ENCODE measurements at regions not wholly inside any gene's neighbourhood (a gene's known extent, or its start where the extent isn't known, plus 50 kb on each side); places are given as distances from the start of the nearest gene placed in this dataset.
"Not testable (repeated sequence)": the region's sequence is repeated elsewhere in the genome, so short reads cannot be mapped to it uniquely, and the experiment has no call there.

- Mint-ChIP-seq H3K4me3 (no peak overlapping the region), H3K27ac (no peak overlapping the region), H3K4me1 (no peaks in the 10 kb centered on the region), H3K27me3 (no peaks in the 10 kb centered on the region), H3K36me3 (peaks cover 0 to 8% (median 0%) of the 10 kb centered on the region in 3 donors), H3K9me3 (peaks cover 0 to 11% (median 7%) of the 10 kb centered on the region in 9 donors)
- POLR2A ChIA-PET: no interaction called here
- DNase-seq: no peak
- no peak for ATAC-seq
Measured at GRCh38 chr3:161925749-161926360, 429.2 kb downstream of the OTOL1 start.

DNA sequence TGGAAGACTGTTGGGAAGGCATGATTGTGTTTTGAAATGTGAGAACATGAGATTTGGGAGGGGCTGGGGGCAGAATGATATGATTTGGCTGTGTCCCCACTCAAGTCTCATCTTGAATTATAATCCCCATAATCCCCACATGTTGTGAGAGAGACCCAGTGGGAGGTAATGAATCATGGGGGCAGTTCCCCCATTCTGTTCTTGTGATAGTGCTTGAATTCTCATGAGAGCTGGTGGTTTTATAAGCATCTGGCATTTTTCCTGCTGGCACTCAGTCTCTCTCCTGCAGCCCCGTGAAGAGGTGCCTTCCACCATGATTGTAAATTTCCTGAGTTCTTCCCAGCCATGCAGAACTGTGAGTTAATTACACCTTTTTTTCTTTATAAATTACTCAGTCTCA, 430.5 kb downstream of the OTOL1 start:
- peaks cover 0 to 10% (median 3%) of the 10 kb centered on the region in 9 donors for H3K9me3 Mint-ChIP-seq
- H3K27ac Mint-ChIP-seq: no peak overlapping the region
- ATAC-seq (no peak), DNase-seq (no peak)
- no peak overlapping the region for H3K4me3 Mint-ChIP-seq
- H3K4me1 Mint-ChIP-seq: no peaks in the 10 kb centered on the region
- peaks cover 0 to 8% (median 0%) of the 10 kb centered on the region in 3 donors for H3K36me3 Mint-ChIP-seq
- POLR2A ChIA-PET: no interaction called here
- H3K27me3 Mint-ChIP-seq: no peaks in the 10 kb centered on the region

DNA sequence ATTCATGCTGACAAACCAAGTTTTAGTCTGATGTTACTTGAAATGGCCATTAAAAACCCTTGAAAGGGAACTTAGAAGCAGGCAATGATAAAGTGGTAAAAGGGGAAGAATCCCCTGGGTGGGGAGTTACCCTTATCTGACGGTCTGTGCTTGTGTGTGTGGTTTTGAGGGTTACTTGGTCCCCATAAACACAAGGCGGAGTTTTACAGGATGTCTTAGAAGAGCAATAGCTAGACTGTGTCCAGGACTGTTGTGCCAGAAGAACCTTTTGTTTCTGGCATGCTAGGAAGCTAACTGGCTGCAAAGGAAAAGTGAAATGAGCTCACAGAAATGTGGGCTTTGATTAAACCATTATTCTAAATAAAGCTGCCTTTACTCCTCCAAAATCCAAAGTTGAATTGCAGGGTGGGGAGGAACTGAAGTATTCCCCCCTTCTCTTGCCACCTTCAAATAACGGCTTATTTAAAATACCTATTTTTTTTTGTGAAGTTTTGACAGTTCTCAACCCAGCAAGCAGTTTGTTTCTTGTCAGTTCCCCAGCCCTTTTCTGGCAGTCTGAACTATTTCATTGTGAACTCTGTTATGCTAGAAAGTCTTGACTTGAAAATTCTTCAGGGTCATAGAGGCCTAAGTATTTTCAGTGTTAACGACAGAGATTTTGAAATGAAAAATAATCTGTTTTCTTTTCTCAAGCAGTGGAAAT, 443.5 kb downstream of the OTOL1 start:
- no peak overlapping the region for H3K4me3 Mint-ChIP-seq
- H3K27ac Mint-ChIP-seq: no peak overlapping the region
- H3K4me1 Mint-ChIP-seq: no peaks in the 10 kb centered on the region
- H3K9me3 Mint-ChIP-seq: peaks cover 0 to 15% (median 3%) of the 10 kb centered on the region in 9 donors
- no peak for ATAC-seq
- H3K27me3 Mint-ChIP-seq: no peaks in the 10 kb centered on the region
- POLR2A ChIA-PET: no interaction called here
- no peaks in the 10 kb centered on the region for H3K36me3 Mint-ChIP-seq
- DNase-seq: no peak

GRCh38 chr3:161940621-161940965, 444.0 kb downstream of the OTOL1 start:
- H3K27me3 Mint-ChIP-seq: no peaks in the 10 kb centered on the region
- DNase-seq (no peak), ATAC-seq (no peak)
- POLR2A ChIA-PET: no interaction called here
- no peak overlapping the region for H3K27ac Mint-ChIP-seq
- no peaks in the 10 kb centered on the region for H3K4me1 Mint-ChIP-seq
- H3K4me3 Mint-ChIP-seq: no peak overlapping the region
- H3K9me3 Mint-ChIP-seq: peaks cover 0 to 15% (median 5%) of the 10 kb centered on the region in 9 donors
- H3K36me3 Mint-ChIP-seq: no peaks in the 10 kb centered on the region

GRCh38 chr3:161941891-161942290, 445.3 kb downstream of the OTOL1 start:
- Mint-ChIP-seq H3K27ac (no peak overlapping the region), H3K4me1 (no peaks in the 10 kb centered on the region), H3K27me3 (no peaks in the 10 kb centered on the region), H3K36me3 (no peaks in the 10 kb centered on the region), H3K4me3 (no peak overlapping the region), H3K9me3 (peaks cover 0 to 10% (median 4%) of the 10 kb centered on the region in 9 donors)
- no peak for ATAC-seq
- DNase-seq: no peak
- POLR2A ChIA-PET: no interaction called here

GRCh38 chr3:161943801-161944345, 447.3 kb downstream of the OTOL1 start:
- H3K27ac Mint-ChIP-seq, H3K9me3 Mint-ChIP-seq, H3K36me3 Mint-ChIP-seq, POLR2A ChIA-PET, H3K27me3 Mint-ChIP-seq, DNase-seq, ATAC-seq, H3K4me1 Mint-ChIP-seq, H3K4me3 Mint-ChIP-seq: not testable (repeated sequence)

DNA sequence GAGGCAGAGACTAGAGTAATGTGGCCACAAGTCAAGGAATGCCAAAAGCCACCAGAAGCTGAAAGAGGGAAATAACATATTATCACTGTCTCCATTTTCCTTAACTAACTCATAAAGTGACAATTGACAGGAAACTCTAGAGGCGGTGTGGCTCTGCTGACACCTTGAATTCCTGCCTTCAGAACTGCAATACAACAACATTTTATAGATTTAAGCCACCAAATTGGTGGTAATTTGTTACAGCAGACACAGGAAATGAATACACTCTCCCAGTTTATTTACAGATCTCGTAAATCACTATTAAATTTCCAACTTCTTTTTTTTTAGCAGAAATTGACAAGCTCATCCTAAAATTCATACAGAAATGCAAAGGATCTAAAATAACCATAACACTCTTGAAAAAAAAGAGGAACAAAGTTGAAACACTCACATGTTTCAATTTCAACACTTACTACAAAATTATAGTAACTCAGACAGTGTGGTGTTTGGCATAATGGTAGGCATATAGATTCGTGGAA, 449.9 kb downstream of the OTOL1 start:
- POLR2A ChIA-PET: no interaction called here
- H3K27me3 Mint-ChIP-seq: no peaks in the 10 kb centered on the region
- DNase-seq: no peak
- H3K9me3 Mint-ChIP-seq: peaks cover 0 to 10% (median 4%) of the 10 kb centered on the region in 9 donors
- H3K27ac Mint-ChIP-seq: no peak overlapping the region
- no peaks in the 10 kb centered on the region for H3K4me1 Mint-ChIP-seq
- no peak overlapping the region for H3K4me3 Mint-ChIP-seq
- no peaks in the 10 kb centered on the region for H3K36me3 Mint-ChIP-seq
- ATAC-seq: no peak

- Mint-ChIP-seq H3K9me3 (peaks cover 0 to 14% (median 1%) of the 10 kb centered on the region in 9 donors), H3K36me3 (no peaks in the 10 kb centered on the region), H3K4me1 (no peaks in the 10 kb centered on the region), H3K27ac (no peak overlapping the region), H3K27me3 (no peaks in the 10 kb centered on the region), H3K4me3 (no peak overlapping the region)
- DNase-seq (no peak), ATAC-seq (no peak)
- POLR2A ChIA-PET: no interaction called here
Measured at GRCh38 chr3:161950318-161950868, 453.8 kb downstream of the OTOL1 start.

DNA sequence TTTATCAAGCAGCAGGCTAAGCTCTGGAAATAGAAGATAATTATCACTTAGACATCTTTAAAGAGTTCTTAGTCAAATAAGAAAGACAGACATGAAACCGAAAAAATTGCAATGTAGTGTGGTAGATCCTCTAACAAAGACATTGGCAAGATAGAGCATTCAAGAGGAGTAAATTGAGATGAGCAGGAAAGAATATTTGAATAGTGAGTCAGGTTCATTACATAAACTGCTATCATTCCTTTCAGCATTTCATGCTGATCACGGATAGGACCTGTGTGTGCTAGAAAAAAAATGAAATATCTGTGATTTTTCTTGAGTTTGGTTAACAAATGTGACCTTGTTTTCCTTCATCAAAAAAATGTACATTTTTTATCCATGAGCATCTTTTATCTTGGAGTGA, 460.9 kb downstream of the OTOL1 start:
- DNase-seq: no peak
- no peak overlapping the region for H3K27ac Mint-ChIP-seq
- no peaks in the 10 kb centered on the region for H3K4me1 Mint-ChIP-seq
- no peak for ATAC-seq
- H3K27me3 Mint-ChIP-seq: no peaks in the 10 kb centered on the region
- no peak overlapping the region for H3K4me3 Mint-ChIP-seq
- peaks cover 0 to 10% (median 1%) of the 10 kb centered on the region in 9 donors for H3K9me3 Mint-ChIP-seq
- POLR2A ChIA-PET: no interaction called here
- no peaks in the 10 kb centered on the region for H3K36me3 Mint-ChIP-seq

- no peak for DNase-seq
- no peak overlapping the region for H3K4me3 Mint-ChIP-seq
- POLR2A ChIA-PET: no interaction called here
- H3K9me3 Mint-ChIP-seq: peaks cover 2 to 37% (median 6%) of the 10 kb centered on the region in 9 donors
- peaks cover 0 to 3% (median 0%) of the 10 kb centered on the region in 5 donors for H3K27me3 Mint-ChIP-seq
- H3K27ac Mint-ChIP-seq: no peak overlapping the region
- ATAC-seq: no peak
- H3K4me1 Mint-ChIP-seq: peaks cover 0 to 2% (median 0%) of the 10 kb centered on the region in 4 donors
- H3K36me3 Mint-ChIP-seq: no peaks in the 10 kb centered on the region
Measured at GRCh38 chr3:161964857-161965256, 468.2 kb downstream of the OTOL1 start.

GRCh38 chr3:161969867-161970266, 473.3 kb downstream of the OTOL1 start:
- Mint-ChIP-seq H3K36me3 (no peaks in the 10 kb centered on the region), H3K27me3 (no peaks in the 10 kb centered on the region), H3K4me3 (no peak overlapping the region), H3K9me3 (peaks cover 0 to 22% (median 4%) of the 10 kb centered on the region in 9 donors), H3K4me1 (no peaks in the 10 kb centered on the region), H3K27ac (no peak overlapping the region)
- no peak for DNase-seq
- POLR2A ChIA-PET: no interaction called here
- no peak for ATAC-seq

- Mint-ChIP-seq H3K4me1 (no peaks in the 10 kb centered on the region), H3K9me3 (peaks cover 0 to 9% (median 2%) of the 10 kb centered on the region in 9 donors), H3K36me3 (no peaks in the 10 kb centered on the region), H3K27me3 (no peaks in the 10 kb centered on the region), H3K27ac (no peak overlapping the region), H3K4me3 (no peak overlapping the region)
- POLR2A ChIA-PET: no interaction called here
- ATAC-seq (no peak), DNase-seq (no peak)
Measured at GRCh38 chr3:161975201-161975600, 478.6 kb downstream of the OTOL1 start.

- Mint-ChIP-seq H3K27me3 (no peaks in the 10 kb centered on the region), H3K27ac (no peak overlapping the region), H3K4me3 (no peak overlapping the region), H3K9me3 (peaks cover 0 to 5% (median 0%) of the 10 kb centered on the region in 9 donors), H3K36me3 (no peaks in the 10 kb centered on the region), H3K4me1 (no peaks in the 10 kb centered on the region)
- ATAC-seq (no peak), DNase-seq (no peak)
- POLR2A ChIA-PET: no interaction called here
Measured at GRCh38 chr3:161977063-161977462, 480.5 kb downstream of the OTOL1 start.

All from naive thymus-derived CD8-positive, alpha-beta T cell (primary cell).